ENCODE measurements at regions not wholly inside any gene's neighbourhood (a gene's known extent, or its start where the extent isn't known, plus 50 kb on each side); places are given as distances from the start of the nearest gene placed in this dataset.
A peak's percentile ranks its signal among the peaks of the same experiment; 100 is the strongest.
"Not testable (repeated sequence)": the region's sequence is repeated elsewhere in the genome, so short reads cannot be mapped to it uniquely, and the experiment has no call there.

GRCh38 chr6:99668036-99668705 is 61.5 kb downstream of the PRDM13 start:
- no peak for DNase-seq

DNA sequence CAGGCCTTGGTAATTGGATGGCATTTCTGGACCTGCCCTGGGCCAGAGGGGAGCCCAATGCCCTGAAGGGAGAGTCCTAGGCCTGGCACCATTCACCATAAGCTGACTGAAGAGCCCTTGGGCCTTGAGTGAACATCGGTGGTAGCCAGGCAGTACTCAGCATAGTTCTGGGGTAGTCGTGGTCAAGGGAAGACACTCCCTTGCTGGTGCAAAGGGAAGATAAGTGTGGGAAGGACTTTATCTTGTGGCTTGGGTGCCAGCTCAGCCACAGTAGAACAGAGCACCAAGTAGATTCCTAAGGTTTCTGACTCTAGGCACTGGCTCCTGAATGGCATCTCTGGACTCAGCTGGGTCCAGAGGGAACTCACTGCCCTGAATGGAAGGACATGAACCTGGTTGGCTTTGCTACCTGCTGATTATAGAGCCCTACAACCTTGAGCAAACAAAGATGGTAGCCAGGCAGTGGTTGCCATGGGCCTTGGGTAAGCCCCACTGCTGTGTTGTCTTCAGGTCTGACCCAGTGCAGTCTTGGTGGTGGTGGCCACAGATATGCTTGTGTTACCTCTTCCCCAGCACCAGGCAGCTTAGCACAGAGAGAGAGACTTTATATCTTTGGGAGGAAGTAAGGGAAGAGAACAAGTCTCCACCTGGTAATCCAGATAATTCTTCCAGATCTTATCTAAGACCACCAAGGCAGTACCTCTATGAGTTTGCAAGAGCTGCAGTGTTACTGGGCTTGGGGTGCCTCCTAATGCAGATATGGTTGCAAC is 83.5 kb downstream of the PRDM13 start:
- DNase-seq: no peak

DNA sequence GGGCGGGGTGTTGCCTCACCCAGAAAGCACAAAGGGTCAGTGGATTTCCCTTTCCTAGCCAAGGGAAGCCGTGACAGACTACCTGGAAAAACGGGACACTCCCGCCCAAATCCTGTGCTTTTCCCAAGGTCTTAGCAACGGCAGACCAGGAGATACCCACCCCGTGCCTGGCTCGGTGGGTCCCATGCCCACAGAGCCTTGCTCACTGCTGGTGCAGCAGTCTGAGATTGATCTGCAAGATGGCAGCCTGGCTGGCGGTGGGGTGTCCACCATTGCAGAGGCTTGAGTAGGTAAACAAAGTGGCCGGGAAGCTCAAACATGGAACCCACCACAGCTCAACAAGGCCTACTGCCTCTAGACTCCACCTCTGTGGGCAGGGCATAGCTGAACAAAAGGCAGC is 95.7 kb downstream of the PRDM13 start:
- DNase-seq: not testable (repeated sequence)

DNA sequence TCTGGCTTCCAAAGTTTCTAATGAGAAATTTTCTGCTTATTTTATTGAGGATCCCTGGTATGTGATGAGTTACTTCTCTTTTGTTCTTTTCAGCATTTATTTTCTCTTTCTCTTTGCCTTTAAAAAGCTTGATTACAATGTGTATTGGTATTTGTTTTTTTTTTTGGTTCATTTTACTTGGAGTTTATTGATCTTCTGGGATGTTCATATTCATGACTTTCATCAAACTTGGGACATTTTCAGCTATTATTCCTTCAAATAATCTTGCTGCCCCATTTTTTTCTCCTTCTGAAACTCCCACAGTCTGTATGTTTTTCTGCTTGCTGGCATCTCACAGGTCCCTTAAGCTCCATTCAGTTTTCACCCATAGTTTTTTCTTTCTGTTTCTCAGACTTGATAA is 102.4 kb downstream of the PRDM13 start:
- no peak for DNase-seq

GRCh38 chr6:99711302-99711701 is 104.7 kb downstream of the PRDM13 start:
- DNase-seq: no peak

GRCh38 chr6:99711925-99712324 is 105.3 kb downstream of the PRDM13 start:
- DNase-seq: no peak

GRCh38 chr6:99712519-99712918 is 105.9 kb downstream of the PRDM13 start:
- no peak for DNase-seq

GRCh38 chr6:99722043-99722442 is 115.4 kb downstream of the PRDM13 start:
- DNase-seq: not testable (repeated sequence)

DNA sequence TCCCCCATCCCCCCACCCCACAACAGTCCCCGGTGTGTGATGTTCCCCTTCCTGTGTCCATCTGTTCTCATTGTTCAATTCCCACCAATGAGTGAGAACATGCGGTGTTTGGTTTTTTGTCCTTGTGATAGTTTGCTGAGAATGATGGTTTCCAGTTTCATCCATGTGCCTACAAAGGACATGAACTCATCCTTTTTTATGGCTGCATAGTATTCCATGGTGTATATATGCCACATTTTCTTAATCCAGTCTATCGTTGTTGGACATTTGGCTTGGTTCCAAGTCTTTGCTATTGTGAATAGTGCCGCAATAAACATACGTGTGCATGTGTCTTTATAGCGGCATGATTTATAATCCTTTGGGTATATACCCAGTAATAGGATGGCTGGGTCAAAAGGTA is 123.6 kb downstream of the PRDM13 start:
- DNase-seq: not testable (repeated sequence)

DNA sequence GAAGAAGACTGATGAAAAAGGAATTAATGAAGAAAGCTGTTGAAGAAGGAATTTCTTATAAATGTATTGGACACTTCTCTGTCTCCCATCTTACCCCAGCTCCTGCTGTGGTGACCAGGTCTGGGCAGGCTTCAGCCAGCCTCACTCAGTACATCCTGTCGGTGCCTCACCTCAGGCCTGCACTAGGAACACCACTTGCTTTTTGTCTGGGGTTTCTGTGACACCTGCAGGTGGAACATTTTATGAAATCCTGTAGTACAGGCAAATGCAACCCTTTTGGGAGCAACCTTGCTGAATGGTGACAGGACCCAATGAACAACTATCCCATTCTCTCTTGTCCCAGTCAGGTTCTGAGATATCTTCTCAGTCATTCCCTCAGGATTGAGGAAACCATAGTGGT is 129.7 kb downstream of the PRDM13 start:
- no peak for DNase-seq

- DNase-seq: no peak
These were observed 132.9 kb downstream of the PRDM13 start for GRCh38 chr6:99739526-99739925.

DNA sequence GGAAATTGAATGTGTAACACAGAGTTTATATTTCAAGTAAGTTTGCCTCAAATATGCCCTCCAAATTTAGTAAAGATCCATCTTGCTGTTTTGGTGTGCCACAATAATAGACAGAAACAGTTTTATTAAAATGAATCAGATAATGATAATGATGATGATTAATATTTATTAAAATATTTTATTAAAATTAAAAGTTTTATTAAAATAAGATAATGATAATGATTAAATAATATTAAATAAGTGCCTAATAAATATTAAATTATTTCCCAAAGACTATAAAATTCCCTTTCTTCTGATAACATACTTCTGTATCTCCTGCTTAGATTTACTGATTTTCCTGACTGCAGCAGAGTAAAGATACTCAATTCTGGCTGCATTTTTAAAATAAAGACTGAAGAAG is 134.5 kb downstream of the PRDM13 start:
- DNase-seq: no peak

DNA sequence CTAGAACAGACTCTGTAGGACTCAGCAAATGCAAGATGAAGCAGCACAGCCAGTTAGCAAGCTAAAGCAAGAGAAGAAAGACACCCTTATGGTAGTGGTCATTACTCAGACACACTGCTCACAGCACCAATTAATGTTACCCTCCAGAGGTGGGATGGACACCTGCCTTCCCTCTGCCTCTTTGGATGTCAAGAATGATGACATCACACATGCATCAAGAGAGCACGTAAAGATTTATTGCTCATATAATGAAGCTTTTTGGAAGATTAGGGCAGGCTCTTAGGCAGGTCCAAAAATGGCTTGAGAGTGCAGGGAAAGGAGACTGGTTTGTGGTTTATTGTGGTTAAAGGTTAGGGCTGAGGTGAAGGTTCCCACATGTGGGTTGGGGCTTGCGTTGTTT is 137.0 kb downstream of the PRDM13 start:
- no peak for DNase-seq

GRCh38 chr6:99745651-99746050 is 139.0 kb downstream of the PRDM13 start:
- no peak for DNase-seq

GRCh38 chr6:99746261-99746895 is 139.7 kb downstream of the PRDM13 start:
- peak; percentile 37 for DNase-seq

DNA sequence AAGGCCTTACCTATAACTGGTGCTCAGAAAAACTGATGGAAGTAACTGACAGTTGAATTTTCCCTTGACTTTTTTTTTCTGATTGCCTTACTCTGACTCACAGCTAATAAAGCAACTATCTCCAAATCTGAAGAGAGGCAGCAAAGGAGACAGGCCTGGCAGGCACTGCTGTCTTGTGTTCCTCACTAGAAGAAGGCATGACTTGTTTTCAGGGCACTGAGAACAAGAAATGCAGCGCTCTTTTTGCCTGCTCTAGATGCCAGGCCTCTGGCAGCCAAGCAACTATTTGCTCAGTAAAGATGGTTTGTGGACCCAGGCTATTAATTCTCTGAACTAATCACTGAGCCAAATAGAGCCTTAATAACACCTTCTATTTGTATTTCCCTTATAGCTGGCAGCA is 155.1 kb downstream of the PRDM13 start:
- DNase-seq: no peak

DNA sequence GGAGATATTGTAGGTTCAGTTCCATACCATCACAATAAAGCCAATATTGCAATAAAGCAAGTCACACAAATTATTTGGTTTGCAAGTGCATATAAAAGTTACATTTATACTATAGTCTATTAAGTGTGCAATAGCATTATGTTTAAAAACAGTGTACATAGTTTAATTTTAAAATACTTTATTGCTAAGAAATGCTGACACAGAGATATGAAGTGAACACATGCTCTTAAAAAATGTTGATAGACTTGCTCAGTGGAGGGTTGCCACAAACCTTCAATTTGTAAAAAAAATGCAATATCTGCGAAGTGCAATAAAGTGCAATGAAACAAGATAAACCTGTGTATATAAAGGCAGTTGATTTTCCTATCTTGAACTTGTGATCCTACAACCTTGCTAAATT is 161.5 kb downstream of the PRDM13 start:
- DNase-seq: no peak

DNA sequence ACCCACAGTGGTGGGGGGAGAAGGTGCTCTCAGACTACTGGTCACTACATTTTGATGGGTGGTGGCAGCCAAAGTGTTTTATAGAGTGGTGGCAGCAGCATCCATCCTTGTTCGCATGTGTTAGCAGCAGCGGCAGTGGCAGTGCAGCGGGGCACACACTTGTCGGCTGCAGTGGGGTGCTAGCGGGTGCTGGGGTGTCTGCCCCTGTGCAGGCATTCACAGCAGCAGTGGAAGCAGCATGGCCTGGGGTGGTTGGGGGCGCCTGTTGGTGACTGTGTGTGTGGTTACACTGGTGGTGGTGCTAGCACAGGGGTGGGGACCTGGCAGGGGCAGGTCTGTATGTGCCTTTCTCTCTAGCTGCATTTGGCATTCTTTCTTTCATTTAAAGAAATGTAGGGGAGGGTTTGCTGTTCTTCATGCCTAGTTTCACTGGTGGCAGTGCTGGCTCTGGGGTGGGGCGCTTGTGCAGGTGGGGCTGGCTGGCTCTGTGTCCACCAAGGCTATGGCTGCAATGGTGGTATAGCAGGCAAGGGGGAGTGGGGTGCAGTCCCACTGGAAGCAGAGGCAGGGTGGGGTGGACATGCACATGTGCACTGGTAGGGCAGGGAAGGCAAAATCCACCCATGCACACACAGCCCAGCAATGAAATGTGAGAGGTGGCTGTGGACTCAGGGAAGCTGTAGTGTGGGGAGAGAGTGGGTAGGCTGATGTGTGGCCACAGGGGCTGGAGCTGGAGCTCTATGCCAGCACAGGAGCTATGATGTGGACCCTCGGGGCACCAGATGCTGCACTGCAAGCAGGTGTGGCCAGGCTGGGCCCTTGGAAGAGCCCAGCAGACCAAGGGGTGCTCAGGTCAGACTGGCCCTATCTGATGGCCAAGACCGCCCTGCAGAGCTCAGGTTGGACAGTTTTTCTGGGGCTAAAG is 173.3 kb downstream of the PRDM13 start:
- DNase-seq: no peak

- no peak for DNase-seq
These were observed 173.9 kb downstream of the PRDM13 start for GRCh38 chr6:99780556-99780885.

- DNase-seq: no peak
These were observed 183.1 kb downstream of the PRDM13 start for GRCh38 chr6:99789767-99790166.

- DNase-seq: no peak
These were observed 184.0 kb downstream of the PRDM13 start for GRCh38 chr6:99790679-99791078.

DNA sequence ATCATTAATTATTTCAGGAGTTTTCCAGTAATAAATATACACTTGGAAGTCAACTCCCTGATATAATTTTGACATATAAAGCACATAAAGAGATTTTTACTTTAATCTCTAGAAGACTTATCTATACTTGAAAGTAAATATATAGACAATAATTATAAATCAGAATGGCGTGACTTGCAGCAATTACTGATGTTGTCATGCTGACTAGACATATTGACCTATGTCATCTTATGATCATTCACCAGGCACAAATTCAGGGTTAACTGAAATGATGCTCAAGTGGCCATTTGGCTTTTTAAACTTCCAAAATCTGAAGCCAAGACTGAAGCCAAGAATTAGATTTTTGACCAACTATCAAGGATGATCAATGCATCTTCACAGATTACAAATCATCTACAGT is 192.2 kb downstream of the MCHR2 start:
- DNase-seq: no peak

DNA sequence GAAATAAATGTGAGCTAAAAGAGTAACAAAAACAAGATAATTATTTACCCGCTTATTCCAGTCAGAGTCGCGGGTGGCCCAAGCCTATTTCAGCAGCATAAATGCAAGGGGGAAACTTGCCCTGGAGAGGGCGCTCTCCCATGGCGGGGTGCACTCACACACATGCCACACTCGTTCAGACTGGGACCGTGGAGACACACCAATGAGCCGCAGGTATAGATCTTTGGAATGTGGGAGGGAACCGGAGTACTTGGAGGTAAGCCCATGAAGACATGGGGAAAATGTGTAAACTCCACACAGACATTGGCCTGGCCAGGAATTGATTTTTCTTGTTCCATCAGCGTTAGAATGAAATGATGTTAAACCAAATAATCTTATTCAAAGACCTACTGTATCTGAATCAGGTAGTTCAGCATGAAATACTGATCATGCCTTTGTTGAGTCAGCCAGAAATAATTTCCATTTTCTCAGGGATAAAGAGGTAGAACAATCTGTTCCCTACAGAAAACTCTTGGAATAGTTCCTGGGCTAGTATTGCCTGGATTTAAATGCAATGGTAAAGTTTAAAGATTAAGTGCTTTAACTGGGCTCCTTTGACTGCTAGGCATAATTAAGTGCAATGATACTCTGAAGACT is 191.5 kb downstream of the MCHR2 start:
- DNase-seq: no peak
